DND-41 (cell line): ENCODE measurements at regions not wholly inside any gene's neighbourhood (a gene's known extent, or its start where the extent isn't known, plus 50 kb on each side); places are given as distances from the start of the nearest gene placed in this dataset.

Source experiments
- ATAC-seq: fragments of 200-7000 bp; cut with Tn5 transposase; 3 replicates; pipeline ENCODE4 v1.9.1; 2021; ENCODE audit warnings: low read depth; ENCODE audit not compliant: insufficient read depth
- DNase-seq: peaks from one replicate; pipeline ENCODE4 v3.0.0-alpha.2; 2020
- H2AFZ ChIP-seq: 2 replicates; pipeline ENCODE4 v1.6.0; 2012; ENCODE audit warnings: low read depth, low read length
- H3K27ac ChIP-seq: 2 replicates; pipeline ENCODE4 v1.5.1; 2012; ENCODE audit warnings: low read length, inconsistent platforms
- H3K27me3 ChIP-seq: fragments of 200-600 bp; sonication (generic); 2 replicates; pipeline ENCODE4 v1.6.0; 2012; ENCODE audit warnings: low read length, mild to moderate bottlenecking, inconsistent platforms; ENCODE audit not compliant: insufficient read depth, poor library complexity
- H3K36me3 ChIP-seq: 2 replicates; pipeline ENCODE4 v1.5.1; 2012; ENCODE audit warnings: low read length, inconsistent platforms; ENCODE audit not compliant: insufficient read depth
- H3K4me1 ChIP-seq: 2 replicates; pipeline ENCODE4 v1.5.1; 2012; ENCODE audit warnings: mild to moderate bottlenecking, low read length; ENCODE audit not compliant: insufficient read depth
- H3K4me2 ChIP-seq: 2 replicates; pipeline ENCODE4 v1.6.0; 2012; ENCODE audit warnings: mild to moderate bottlenecking, moderate library complexity, low read length, inconsistent platforms; ENCODE audit not compliant: insufficient read depth
- H3K4me3 ChIP-seq, 2 experiments: fragments of 200-600 bp in 1 of 2; shearing (Covaris generic) in 1 of 2; 2 replicates each; pipeline ENCODE4 v1.5.1; 2012 to 2016; ENCODE audit warnings: inconsistent platforms in 2 of 2, low read length in 2 of 2, mild to moderate bottlenecking in 2 of 2, low read depth in 1 of 2, moderate library complexity in 1 of 2
- H3K79me2 ChIP-seq: 2 replicates; pipeline ENCODE4 v1.6.0; 2012; ENCODE audit warnings: low read length, inconsistent platforms; ENCODE audit not compliant: insufficient read depth
- H3K9ac ChIP-seq: 2 replicates; pipeline ENCODE4 v1.6.0; 2012; ENCODE audit warnings: low read depth, mild to moderate bottlenecking, inconsistent platforms, low read length, moderate library complexity
- H3K9me3 ChIP-seq: 2 replicates; pipeline ENCODE4 v1.5.1; 2012; ENCODE audit warnings: low read length, moderate library complexity, mild to moderate bottlenecking, inconsistent platforms; ENCODE audit not compliant: insufficient read depth, severe bottlenecking
- H4K20me1 ChIP-seq: 2 replicates; pipeline ENCODE4 v1.6.0; 2012; ENCODE audit warnings: low read length; ENCODE audit not compliant: insufficient read depth
- CTCF ChIP-seq: IDR thresholded peaks from 2 replicates; pipeline ENCODE4 v1.5.1; 2012; ENCODE audit warnings: borderline replicate concordance, low read length, moderate library complexity, mild to moderate bottlenecking; ENCODE audit not compliant: poor library complexity, severe bottlenecking; ENCODE audit errors: extremely low read depth
- EZH2 ChIP-seq: IDR thresholded peaks from 3 replicates; pipeline ENCODE4 v1.6.1; 2012; ENCODE audit warnings: borderline replicate concordance, low read depth, mild to moderate bottlenecking, moderate library complexity, low read length, inconsistent platforms; ENCODE audit not compliant: severe bottlenecking

DNA sequence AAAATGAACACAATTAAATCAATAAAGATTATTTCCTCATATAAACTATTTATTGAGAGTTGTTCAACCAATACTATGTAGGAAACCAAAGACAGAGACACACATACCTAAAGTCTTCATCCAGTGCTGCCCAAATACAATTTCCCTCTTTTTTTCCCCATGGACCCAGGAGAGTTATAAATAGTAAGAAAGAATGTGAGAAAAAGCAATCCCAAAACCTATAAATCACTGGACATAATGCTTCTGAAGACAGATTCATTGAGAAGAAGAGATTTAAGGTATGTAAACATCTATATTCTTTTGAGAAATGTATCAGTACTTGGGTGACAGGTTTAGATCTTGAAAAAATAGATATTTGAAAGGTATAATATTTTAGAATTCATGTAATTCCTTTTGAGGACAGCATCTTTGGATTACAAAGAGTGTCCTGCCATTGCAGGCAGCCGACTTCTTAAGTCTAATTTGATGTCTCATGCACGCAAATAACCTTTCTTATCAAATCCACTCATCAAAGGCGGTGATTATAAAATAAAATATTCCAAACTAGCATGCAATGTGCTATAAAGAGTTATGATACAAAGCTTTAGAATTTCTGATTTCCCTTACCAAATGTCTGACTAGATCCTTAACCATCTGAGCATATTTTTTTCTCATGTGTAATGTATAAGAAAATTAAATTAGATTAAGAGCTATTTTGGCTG is 739.4 kb downstream of the LIG4 start:
- Histone ChIP-seq H2AFZ (no peak overlapping the region), H3K9me3 (no peaks in the 10 kb centered on the region), H3K4me2 (no peak overlapping the region), H3K36me3 (no peaks in the 10 kb centered on the region), H3K27ac (no peak overlapping the region), H4K20me1 (no peaks in the 10 kb centered on the region), H3K4me3 (no peak overlapping the region), H3K79me2 (no peaks in the 10 kb centered on the region), H3K4me1 (no peaks in the 10 kb centered on the region), H3K9ac (no peak overlapping the region), H3K27me3 (no peaks in the 10 kb centered on the region)
- TF ChIP-seq CTCF (no peak), EZH2 (no peak)
- ATAC-seq (no peak), DNase-seq (no peak)

DNA sequence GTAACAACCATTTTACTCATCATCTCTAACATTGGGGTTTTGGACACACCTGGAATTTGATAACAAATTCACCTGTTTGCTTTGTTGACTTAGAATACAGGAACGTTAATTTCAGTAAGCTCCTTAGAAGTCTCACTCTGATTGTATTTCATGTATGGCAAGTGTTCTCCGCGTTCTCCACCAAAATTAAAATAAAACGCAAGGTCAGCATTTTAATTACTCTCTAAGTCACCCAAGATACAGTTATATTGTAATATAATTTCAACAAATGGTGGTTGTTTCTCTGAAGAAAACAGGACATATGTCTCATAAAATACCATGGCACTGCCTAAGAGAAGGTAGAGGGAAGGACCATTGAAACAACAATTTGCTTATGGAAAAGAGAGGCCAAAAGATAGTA is 742.1 kb downstream of the LIG4 start:
- H4K20me1 ChIP-seq = no peaks in the 10 kb centered on the region
- H3K79me2 ChIP-seq = no peaks in the 10 kb centered on the region
- H3K4me2 ChIP-seq = no peak overlapping the region
- ATAC-seq = no peak
- no peak for TF ChIP-seq EZH2
- no peak for TF ChIP-seq CTCF
- no peaks in the 10 kb centered on the region for H3K9me3 ChIP-seq
- no peaks in the 10 kb centered on the region for H3K27me3 ChIP-seq
- no peaks in the 10 kb centered on the region for H3K4me1 ChIP-seq
- no peak for DNase-seq
- no peak overlapping the region for H2AFZ ChIP-seq
- H3K36me3 ChIP-seq = no peaks in the 10 kb centered on the region
- H3K27ac ChIP-seq = no peak overlapping the region
- no peak overlapping the region for H3K9ac ChIP-seq
- H3K4me3 ChIP-seq = no peak overlapping the region

DNA sequence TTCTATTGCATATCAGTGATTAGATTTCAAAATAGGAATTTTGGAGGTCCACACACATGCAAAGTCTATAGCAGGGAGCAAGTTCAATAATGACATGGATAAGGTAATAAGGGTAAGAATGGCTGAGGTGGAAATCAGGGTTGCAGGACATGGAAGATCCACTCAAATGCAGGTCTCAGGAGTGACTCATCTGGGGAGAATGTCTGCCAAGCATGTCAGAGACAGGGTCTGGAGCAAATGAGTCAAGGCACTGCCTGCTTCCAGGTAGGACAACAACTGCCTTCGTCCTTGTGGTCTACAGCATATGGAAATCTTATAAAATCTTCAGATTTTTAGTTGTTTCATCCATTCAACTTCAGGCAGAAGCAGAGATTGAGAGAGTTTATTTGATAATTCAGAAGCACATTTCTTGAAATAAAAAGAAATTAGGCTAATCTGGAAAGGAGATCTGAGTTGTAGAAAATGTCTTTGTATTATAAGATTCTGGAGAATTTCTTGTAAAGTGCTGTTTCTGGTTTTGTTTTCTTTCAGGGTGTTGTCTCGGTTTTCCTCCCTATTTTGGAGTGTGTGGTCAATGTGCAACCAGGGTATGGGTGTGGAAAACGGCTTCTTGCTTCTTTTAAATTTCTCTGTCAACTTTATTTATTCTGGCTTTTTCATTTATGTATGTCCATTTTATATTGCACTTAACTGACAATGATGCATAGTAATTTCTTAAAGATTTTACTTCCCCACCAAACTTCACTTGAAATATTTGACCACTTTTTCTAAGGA is 748.8 kb downstream of the LIG4 start:
- H3K36me3 ChIP-seq = no peaks in the 10 kb centered on the region
- no peak overlapping the region for H3K4me2 ChIP-seq
- H3K4me1 ChIP-seq = no peaks in the 10 kb centered on the region
- H3K9me3 ChIP-seq = no peaks in the 10 kb centered on the region
- H3K9ac ChIP-seq = no peak overlapping the region
- no peak overlapping the region for H3K4me3 ChIP-seq
- ATAC-seq (no peak), DNase-seq (no peak)
- no peaks in the 10 kb centered on the region for H3K79me2 ChIP-seq
- TF ChIP-seq EZH2 = no peak
- no peak for TF ChIP-seq CTCF
- H4K20me1 ChIP-seq = no peaks in the 10 kb centered on the region
- H3K27ac ChIP-seq = no peak overlapping the region
- no peak overlapping the region for H2AFZ ChIP-seq
- H3K27me3 ChIP-seq = no peaks in the 10 kb centered on the region
